ENCODE measurements at regions not wholly inside any gene's neighbourhood (a gene's known extent, or its start where the extent isn't known, plus 50 kb on each side); places are given as distances from the start of the nearest gene placed in this dataset.

DNA sequence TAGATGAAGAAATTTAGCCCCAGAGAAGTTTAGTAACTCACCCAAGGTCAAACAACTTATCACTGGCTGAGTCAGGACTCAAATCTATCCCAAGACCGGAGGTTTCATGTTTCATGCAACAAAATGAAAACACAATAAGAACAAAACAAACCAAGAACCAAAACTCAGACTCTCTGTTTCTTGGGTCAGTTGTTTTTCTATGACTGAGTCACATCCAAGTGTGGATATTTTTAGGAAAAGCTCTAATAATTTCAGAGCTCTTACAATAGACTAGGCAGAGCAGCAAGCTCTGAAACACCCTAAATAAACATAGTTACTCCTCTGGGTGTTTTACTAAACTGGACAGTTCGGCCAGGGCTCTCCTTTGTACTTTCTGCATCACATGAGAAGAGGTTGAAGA lies 87.6 kb upstream of the PRB2 start:
- Histone ChIP-seq H3K27me3 (ENCODE audit: control insufficient read depth in 4 of 4, insufficient read depth in 4 of 4, low read length in 3 of 4) (no peaks in the 10 kb centered on the region), H3K4me1 (ENCODE audit: control insufficient read depth in 4 of 4, insufficient read depth in 4 of 4, low read length in 3 of 4) (peaks cover 0 to 6% (median 0%) of the 10 kb centered on the region in 4 donors), H3K9ac (ENCODE audit: low read depth in 1 of 2, low read length in 2 of 2) (no peak overlapping the region), H3K9me3 (ENCODE audit: control insufficient read depth in 4 of 4, low read length in 3 of 4) (no peaks in the 10 kb centered on the region), H3K36me3 (ENCODE audit: control insufficient read depth in 4 of 4, insufficient read depth in 3 of 4, low read depth in 1 of 4, low read length in 3 of 4) (no peaks in the 10 kb centered on the region), H3K4me3 (ENCODE audit: low read depth in 1 of 3, low read length in 3 of 3) (no peak overlapping the region), H3K27ac (ENCODE audit: low read depth in 1 of 2, low read length in 2 of 2) (no peak overlapping the region)
- no peak for DNase-seq (ENCODE audit: low spot score)
- WGBS, result 68% methylated on average over 2 of the region's 2 CpGs
- TF ChIP-seq EGR1 (IDR thresholded peaks at IDR 0.05; ENCODE audit: low read depth in 2 of 2) (no peak), MAX (IDR thresholded peaks at IDR 0.05) (no peak), CTCF (IDR thresholded peaks at IDR 0.05; ENCODE audit: low read depth, low read length, missing input control) (no peak), HNF4A (conservative IDR thresholded peaks at IDR 0.05) (no peak), SP1 (IDR thresholded peaks at IDR 0.05) (no peak), FOXA2 (IDR thresholded peaks at IDR 0.05) (no peak), YY1 (IDR thresholded peaks at IDR 0.05) (no peak), NR2F2 (IDR thresholded peaks at IDR 0.05) (no peak), REST (IDR thresholded peaks at IDR 0.05) (no peak)

DNA sequence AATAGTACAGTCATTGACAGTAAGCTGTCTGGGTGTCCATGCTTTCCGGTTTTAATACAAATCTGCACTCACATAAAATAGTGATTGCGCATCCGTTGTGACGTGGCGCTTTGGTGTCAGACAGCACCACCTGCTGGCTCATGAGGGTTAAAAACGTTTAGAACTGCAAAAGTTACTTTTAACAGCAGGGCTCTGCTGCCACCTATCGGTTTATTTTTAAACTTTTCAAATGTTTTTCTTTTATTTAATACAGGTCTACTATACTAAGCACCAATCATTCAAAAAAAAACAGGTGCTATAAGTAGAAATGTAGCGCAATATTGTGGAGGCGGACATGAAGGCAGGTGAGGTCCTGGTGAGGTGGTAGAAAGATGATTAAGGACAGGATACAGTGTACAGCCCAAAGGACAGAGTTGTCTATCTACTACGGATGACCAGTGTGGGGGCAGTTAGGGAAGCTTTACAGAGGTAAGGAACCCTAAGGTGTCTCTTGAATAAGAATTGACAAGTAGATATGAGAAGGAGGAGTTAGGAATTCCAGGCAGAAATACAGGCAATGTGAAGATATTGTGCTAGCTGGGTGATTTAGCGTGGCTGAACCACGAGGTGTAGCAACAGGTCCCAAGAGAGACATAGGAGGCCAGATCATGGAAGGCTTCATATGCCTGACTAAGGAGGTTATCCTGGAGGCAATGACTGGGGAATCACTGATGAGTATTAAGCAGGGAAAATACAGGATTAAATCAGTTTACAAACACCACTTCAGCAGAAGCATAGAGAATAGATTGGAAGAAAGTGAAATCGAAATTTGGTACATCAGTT lies 91.5 kb upstream of the PRB2 start:
- Histone ChIP-seq H3K4me3 (ENCODE audit: low read depth in 1 of 3, low read length in 3 of 3) (no peak overlapping the region), H3K9me3 (ENCODE audit: control insufficient read depth in 4 of 4, low read length in 3 of 4) (no peaks in the 10 kb centered on the region), H3K27me3 (ENCODE audit: control insufficient read depth in 4 of 4, insufficient read depth in 4 of 4, low read length in 3 of 4) (no peaks in the 10 kb centered on the region), H3K4me1 (ENCODE audit: control insufficient read depth in 4 of 4, insufficient read depth in 4 of 4, low read length in 3 of 4) (peaks cover 0 to 6% (median 0%) of the 10 kb centered on the region in 4 donors), H3K9ac (ENCODE audit: low read depth in 1 of 2, low read length in 2 of 2) (no peak overlapping the region), H3K27ac (ENCODE audit: low read depth in 1 of 2, low read length in 2 of 2) (no peak overlapping the region), H3K36me3 (ENCODE audit: control insufficient read depth in 4 of 4, insufficient read depth in 3 of 4, low read depth in 1 of 4, low read length in 3 of 4) (no peaks in the 10 kb centered on the region)
- TF ChIP-seq RXRA (IDR thresholded peaks at IDR 0.05), result peak in 1 of 2 donors; percentile 7
- TF ChIP-seq YY1 (IDR thresholded peaks at IDR 0.05), result no peak
- TF ChIP-seq EGR1 (IDR thresholded peaks at IDR 0.05; ENCODE audit: low read depth in 2 of 2), result no peak
- TF ChIP-seq HNF4A (conservative IDR thresholded peaks at IDR 0.05), result no peak
- TF ChIP-seq NR2F2 (IDR thresholded peaks at IDR 0.05), result no peak
- TF ChIP-seq ATF3 (IDR thresholded peaks at IDR 0.05), result no peak
- peak; percentile 44 for TF ChIP-seq REST (IDR thresholded peaks at IDR 0.05)
- peak; percentile 97 to 100 for TF ChIP-seq RAD21 (IDR thresholded peaks at IDR 0.05)
- TF ChIP-seq HNF4G (IDR thresholded peaks at IDR 0.05), result no peak
- TF ChIP-seq FOXA2 (IDR thresholded peaks at IDR 0.05), result no peak
- TF ChIP-seq JUND (IDR thresholded peaks at IDR 0.05), result no peak
- TF ChIP-seq CTCF (IDR thresholded peaks at IDR 0.05; ENCODE audit: low read depth, low read length, missing input control), result peak; percentile 98
- WGBS, result 27% methylated on average over 13 of the region's 13 CpGs
- peak; percentile 72 for DNase-seq (ENCODE audit: low spot score)
